GM12878 (cell line): ENCODE measurements at regions not wholly inside any gene's neighbourhood (a gene's known extent, or its start where the extent isn't known, plus 50 kb on each side); places are given as distances from the start of the nearest gene placed in this dataset.

Experiments used
- ATAC-seq: fragments of 200-7000 bp; cut with Tn5 transposase; 3 replicates; pipeline ENCODE4 v1.9.1; 2020; ENCODE audit warnings: mild to moderate bottlenecking, moderate library complexity
- BruUV-seq: library from RNA; stranded (reverse); fragments of 400-500 nt; replicated peaks from 2 replicates; lab custom pipeline; 2021; lab: Mats Ljungman, UMichigan
- CTCF ChIA-PET: fragments of 300-600 bp; sonication (Branson Sonifier 250); formaldehyde crosslinking; extraction: SDS; loops from one replicate; lab custom pipeline; 2021; ENCODE audit warnings: inconsistent platforms; lab: Yijun Ruan, JAX
- POLR2A ChIA-PET: fragments of 350-600 bp; formaldehyde crosslinking; extraction: SDS; loops from one replicate; lab custom pipeline; 2021; ENCODE audit warnings: inconsistent platforms; lab: Charles Lee
- RAD21 ChIA-PET: fragments of 300-600 bp; sonication (Branson Sonifier 250); formaldehyde crosslinking; loops from one replicate; lab custom pipeline; 2023; ENCODE audit warnings: antibody characterized with exemption; ENCODE audit not compliant: unreplicated experiment; lab: Charles Lee
- SMC1A ChIA-PET: fragments of 300-600 bp; sonication (Branson Sonifier 250); formaldehyde crosslinking; loops from one replicate; lab custom pipeline; 2023; ENCODE audit not compliant: unreplicated experiment, uncharacterized antibody; lab: Charles Lee
- DNase-seq: peaks from one replicate; pipeline ENCODE4 v3.0.0-alpha.2; 2011; ENCODE audit warnings: low read depth, low spot score
- FAIRE-seq: peaks from 3 replicates; lab custom pipeline; 2011; peaks lifted over from hg19 to GRCh38; lab: Jason Lieb, UNC
- H2AFZ ChIP-seq: 2 replicates; pipeline ENCODE4 v1.6.0; 2011; ENCODE audit warnings: low read depth, low read length, control low read depth; ENCODE audit not compliant: control insufficient read depth
- H3K27ac ChIP-seq: 2 replicates; pipeline ENCODE4 v1.5.1; 2011; ENCODE audit warnings: control low read depth; ENCODE audit not compliant: control insufficient read depth, insufficient read depth
- H3K27me3 ChIP-seq, 2 experiments: replicated peaks in 1 of 2; 2 replicates each; pipeline versions ENCODE4 v1.6.0 to v1.6.1; 2011; ENCODE audit warnings: low read length in 1 of 2; ENCODE audit not compliant: control insufficient read depth in 2 of 2, insufficient read depth in 2 of 2
- H3K36me3 ChIP-seq, 2 experiments: 2 replicates each; pipeline ENCODE4 v1.5.1; 2011; ENCODE audit warnings: low read length in 1 of 2; ENCODE audit not compliant: control insufficient read depth in 2 of 2, insufficient read depth in 2 of 2
- H3K4me1 ChIP-seq: 2 replicates; pipeline ENCODE4 v1.6.1; 2011; ENCODE audit warnings: mild to moderate bottlenecking, low read length, moderate library complexity, mixed read lengths; ENCODE audit not compliant: control insufficient read depth, insufficient read depth
- H3K4me2 ChIP-seq: 2 replicates; pipeline ENCODE4 v1.6.0; 2011; ENCODE audit warnings: control low read depth; ENCODE audit not compliant: control insufficient read depth, insufficient read depth
- H3K4me3 ChIP-seq: fragments of 200-600 bp; sonication (generic); 2 replicates; pipeline ENCODE4 v1.5.1; 2016
- H3K79me2 ChIP-seq: 2 replicates; pipeline ENCODE4 v1.6.0; 2011; ENCODE audit warnings: low read length; ENCODE audit not compliant: control insufficient read depth, insufficient read depth
- H3K9ac ChIP-seq: 2 replicates; pipeline ENCODE4 v1.8.0; 2011; ENCODE audit warnings: low read length, control low read depth, mixed read lengths; ENCODE audit not compliant: control insufficient read depth, insufficient read depth
- H3K9me3 ChIP-seq: replicated peaks from 3 replicates; pipeline ENCODE4 v1.5.1; 2011; ENCODE audit warnings: mild to moderate bottlenecking, low read length; ENCODE audit not compliant: control insufficient read depth, insufficient read depth
- H4K20me1 ChIP-seq: 2 replicates; pipeline ENCODE4 v1.6.0; 2011; ENCODE audit not compliant: control insufficient read depth, insufficient read depth
- ATF7 ChIP-seq: fragments of 450-650 bp; IDR thresholded peaks from 2 replicates; pipeline ENCODE4 v1.6.1; 2016; ENCODE audit warnings: low read depth, mild to moderate bottlenecking
- CTCF ChIP-seq, 3 experiments: IDR thresholded peaks in 2 of 3; conservative IDR thresholded peaks in 1 of 3; 2 replicates each; pipeline ENCODE4 v1.5.1; 2011; ENCODE audit warnings: low read depth in 3 of 3, low read length in 3 of 3, mild to moderate bottlenecking in 3 of 3, control low read depth in 2 of 3, moderate library complexity in 2 of 3, inconsistent platforms in 1 of 3, mixed read lengths in 1 of 3; ENCODE audit not compliant: control insufficient read depth in 2 of 3, insufficient read depth in 1 of 3; ENCODE audit errors: extremely low read depth in 1 of 3
- DPF2 ChIP-seq: fragments of 450-650 bp; IDR thresholded peaks from 2 replicates; pipeline ENCODE4 v1.6.1; 2017; ENCODE audit warnings: mild to moderate bottlenecking
- IKZF1 ChIP-seq: fragments of 450-650 bp; conservative IDR thresholded peaks from 2 replicates; pipeline ENCODE4 v1.6.1; 2017; ENCODE audit warnings: antibody characterized with exemption, mild to moderate bottlenecking
- JUND ChIP-seq: IDR thresholded peaks from 2 replicates; pipeline ENCODE4 v1.6.1; 2012; ENCODE audit warnings: low read depth, mild to moderate bottlenecking, low read length, improper control_type of control experiment, moderate library complexity
- KAT2A ChIP-seq: conservative IDR thresholded peaks from 2 replicates; pipeline ENCODE4 v1.6.1; 2011; ENCODE audit warnings: low read depth, low read length; ENCODE audit not compliant: control insufficient read depth
- MTA2 ChIP-seq: fragments of 450-650 bp; IDR thresholded peaks from 2 replicates; pipeline ENCODE4 v1.6.1; 2016; ENCODE audit warnings: low read depth, mild to moderate bottlenecking, moderate library complexity
- MXI1 ChIP-seq: fragments of 150-350 bp; IDR thresholded peaks from 2 replicates; pipeline ENCODE4 v1.6.1; 2011; ENCODE audit warnings: low read depth, mild to moderate bottlenecking, inconsistent platforms, low read length, improper control_type of control experiment
- POU2F2 ChIP-seq: IDR thresholded peaks from 3 replicates; pipeline ENCODE4 v1.6.1; 2011; ENCODE audit warnings: low read depth, mild to moderate bottlenecking, low read length, borderline replicate concordance
- STAT1 ChIP-seq: fragments of 450-650 bp; conservative IDR thresholded peaks from 2 replicates; pipeline ENCODE4 v1.6.1; 2014; ENCODE audit warnings: antibody characterized with exemption, mild to moderate bottlenecking
- TBL1XR1 ChIP-seq: IDR thresholded peaks from 2 replicates; pipeline ENCODE4 v1.6.1; 2012; ENCODE audit warnings: low read depth, low read length, improper control_type of control experiment
- WRNIP1 ChIP-seq: IDR thresholded peaks from 2 replicates; pipeline ENCODE4 v1.6.1; 2011; ENCODE audit warnings: low read depth, low read length, improper control_type of control experiment, borderline replicate concordance
- YBX1 ChIP-seq: fragments of 450-650 bp; IDR thresholded peaks from 2 replicates; pipeline ENCODE4 v1.6.1; 2016; ENCODE audit warnings: antibody characterized with exemption
- ZNF217 ChIP-seq: fragments of 450-650 bp; IDR thresholded peaks from 2 replicates; pipeline ENCODE4 v1.6.1; 2017; ENCODE audit warnings: antibody characterized with exemption, mild to moderate bottlenecking
- ZNF687 ChIP-seq: fragments of 450-650 bp; IDR thresholded peaks from 2 replicates; pipeline ENCODE4 v1.6.1; 2017; ENCODE audit warnings: mild to moderate bottlenecking, moderate library complexity
- WGBS: methylation state at CpG from one replicate; pipeline ENCODE4 v1.1.6; 2016; ENCODE audit warnings: low lambda C conversion rate; ENCODE audit not compliant: insufficient replicate concordance, insufficient coverage; ENCODE audit errors: missing lambda C conversion rate; 5-methylcytosine and 5-hydroxymethylcytosine counted together
- in situ Hi-C: fragments of 300-500 bp; cut with MboI; formaldehyde crosslinking; loops from 9 replicates; pipeline ENCODE4 v1.14.3; 2018; ENCODE audit warnings: mixed read lengths
- intact Hi-C: fragments of 100-400 bp; cut with micrococcal nuclease; formaldehyde crosslinking; loops from one replicate; pipeline ENCODE4 v1.14.2; 2022; ENCODE audit not compliant: unreplicated experiment
- TF ChIP-seq, protein P1 (sequence below): fragments of 450-650 bp; formaldehyde crosslinking; IDR thresholded peaks from 2 replicates; pipeline ENCODE4 v1.5.0; 2022; ENCODE audit warnings: mild to moderate bottlenecking, missing genetic modification characterization

- no peaks in the 10 kb centered on the region; a peak in 1 of 4 replicates for H3K27me3 ChIP-seq
- DNase-seq (no peak), ATAC-seq (no peak), FAIRE-seq (no peak)
- CTCF ChIA-PET: no interaction called here
- H3K79me2 ChIP-seq: no peaks in the 10 kb centered on the region
- H3K9me3 ChIP-seq: no peaks in the 10 kb centered on the region
- H3K9ac ChIP-seq: no peak overlapping the region
- H3K4me1 ChIP-seq: no peaks in the 10 kb centered on the region
- no peak overlapping the region for H3K4me2 ChIP-seq
- H2AFZ ChIP-seq: no peak overlapping the region
- RAD21 ChIA-PET: no interaction called here
- no peak overlapping the region for H3K4me3 ChIP-seq
- in situ Hi-C loops: no loop called here
- 31% methylated on average over 3 of the region's 3 CpGs for WGBS
- TF ChIP-seq KAT2A: no peak
- no peak for TF ChIP-seq ZNF217
- TF ChIP-seq JUND: no peak
- TF ChIP-seq, protein P1, sequence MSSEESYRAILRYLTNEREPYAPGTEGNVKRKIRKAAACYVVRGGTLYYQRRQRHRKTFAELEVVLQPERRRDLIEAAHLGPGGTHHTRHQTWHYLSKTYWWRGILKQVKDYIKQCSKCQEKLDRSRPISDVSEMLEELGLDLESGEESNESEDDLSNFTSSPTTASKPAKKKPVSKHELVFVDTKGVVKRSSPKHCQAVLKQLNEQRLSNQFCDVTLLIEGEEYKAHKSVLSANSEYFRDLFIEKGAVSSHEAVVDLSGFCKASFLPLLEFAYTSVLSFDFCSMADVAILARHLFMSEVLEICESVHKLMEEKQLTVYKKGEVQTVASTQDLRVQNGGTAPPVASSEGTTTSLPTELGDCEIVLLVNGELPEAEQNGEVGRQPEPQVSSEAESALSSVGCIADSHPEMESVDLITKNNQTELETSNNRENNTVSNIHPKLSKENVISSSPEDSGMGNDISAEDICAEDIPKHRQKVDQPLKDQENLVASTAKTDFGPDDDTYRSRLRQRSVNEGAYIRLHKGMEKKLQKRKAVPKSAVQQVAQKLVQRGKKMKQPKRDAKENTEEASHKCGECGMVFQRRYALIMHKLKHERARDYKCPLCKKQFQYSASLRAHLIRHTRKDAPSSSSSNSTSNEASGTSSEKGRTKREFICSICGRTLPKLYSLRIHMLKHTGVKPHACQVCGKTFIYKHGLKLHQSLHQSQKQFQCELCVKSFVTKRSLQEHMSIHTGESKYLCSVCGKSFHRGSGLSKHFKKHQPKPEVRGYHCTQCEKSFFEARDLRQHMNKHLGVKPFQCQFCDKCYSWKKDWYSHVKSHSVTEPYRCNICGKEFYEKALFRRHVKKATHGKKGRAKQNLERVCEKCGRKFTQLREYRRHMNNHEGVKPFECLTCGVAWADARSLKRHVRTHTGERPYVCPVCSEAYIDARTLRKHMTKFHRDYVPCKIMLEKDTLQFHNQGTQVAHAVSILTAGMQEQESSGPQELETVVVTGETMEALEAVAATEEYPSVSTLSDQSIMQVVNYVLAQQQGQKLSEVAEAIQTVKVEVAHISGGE (CRISPR knock-in tag): no peak
- TF ChIP-seq MTA2: no peak
- no peak for TF ChIP-seq ATF7
- no peak for TF ChIP-seq CTCF (IDR thresholded peaks at IDR 0.05 in 2 of 3, conservative IDR thresholded peaks at IDR 0.05 in 1 of 3; ENCODE audit: control insufficient read depth in 2 of 3, extremely low read depth in 1 of 3, insufficient read depth in 1 of 3, low read depth in 3 of 3, low read length in 3 of 3)
- no peak for TF ChIP-seq STAT1
- no peak for TF ChIP-seq ZNF687
- no peak for TF ChIP-seq YBX1
- no peak for TF ChIP-seq TBL1XR1
- no peak for TF ChIP-seq DPF2
- no peak for TF ChIP-seq POU2F2
- no peak for TF ChIP-seq WRNIP1
- no peak for TF ChIP-seq IKZF1
- no peak for TF ChIP-seq MXI1
- no peak overlapping the region for H3K27ac ChIP-seq
- H4K20me1 ChIP-seq: no peaks in the 10 kb centered on the region
- POLR2A ChIA-PET: no interaction called here
- intact Hi-C loops: no loop called here
- BruUV-seq: no TSS peak
- SMC1A ChIA-PET: no interaction called here
- H3K36me3 ChIP-seq: no peaks in the 10 kb centered on the region
Measured at GRCh38 chr9:107105784-107106183, 177.3 kb upstream of the RAD23B start.
